H9 (cell line): ENCODE measurements at regions not wholly inside any gene's neighbourhood (a gene's known extent, or its start where the extent isn't known, plus 50 kb on each side); places are given as distances from the start of the nearest gene placed in this dataset.

Source experiments
- DNase-seq: peaks from one replicate; pipeline ENCODE4 v3.0.0-alpha.2; 2017
- H2AFZ ChIP-seq: one replicate; pipeline ENCODE4 v1.6.1; 2013; ENCODE audit warnings: mild to moderate bottlenecking, low read length, control low read depth, moderate library complexity
- H2AK5ac ChIP-seq: 2 replicates; pipeline ENCODE4 v1.6.1; 2013; ENCODE audit warnings: low read length, control low read depth, mixed read lengths; ENCODE audit not compliant: insufficient read length
- H2BK120ac ChIP-seq: one replicate; pipeline ENCODE4 v1.6.1; 2013; ENCODE audit warnings: low read depth, mild to moderate bottlenecking, low read length, control low read depth, inconsistent platforms; ENCODE audit not compliant: poor library complexity, severe bottlenecking
- H2BK12ac ChIP-seq: 2 replicates; pipeline ENCODE4 v1.6.1; 2013; ENCODE audit warnings: low read length, control low read depth, mixed read lengths, low read depth; ENCODE audit not compliant: insufficient read length
- H2BK15ac ChIP-seq: 2 replicates; pipeline ENCODE4 v1.6.1; 2013; ENCODE audit warnings: low read depth, low read length, control low read depth
- H2BK20ac ChIP-seq: one replicate; pipeline ENCODE4 v1.6.1; 2013; ENCODE audit warnings: low read depth, mild to moderate bottlenecking, low read length, control low read depth, inconsistent platforms; ENCODE audit not compliant: poor library complexity, severe bottlenecking
- H2BK5ac ChIP-seq: 2 replicates; pipeline ENCODE4 v1.6.1; 2013; ENCODE audit warnings: low read length, control low read depth, mixed read lengths; ENCODE audit not compliant: insufficient read length
- H3K14ac ChIP-seq: 2 replicates; pipeline ENCODE4 v1.6.1; 2013; ENCODE audit warnings: low read length, control low read depth; ENCODE audit not compliant: insufficient read depth
- H3K18ac ChIP-seq: 2 replicates; pipeline ENCODE4 v1.6.1; 2013; ENCODE audit warnings: low read depth, mild to moderate bottlenecking, mixed read lengths, low read length, control low read depth; ENCODE audit not compliant: insufficient read length
- H3K23ac ChIP-seq: 2 replicates; pipeline ENCODE4 v1.6.1; 2013; ENCODE audit warnings: low read length, control low read depth, mixed read lengths, low read depth; ENCODE audit not compliant: insufficient read length
- H3K23me2 ChIP-seq: 2 replicates; pipeline ENCODE4 v1.6.1; 2013; ENCODE audit warnings: low read depth, mild to moderate bottlenecking, mixed read lengths, low read length, control low read depth; ENCODE audit not compliant: insufficient read length, poor library complexity, severe bottlenecking
- H3K27ac ChIP-seq: 2 replicates; pipeline ENCODE4 v1.5.1; 2013; ENCODE audit warnings: low read length, control low read depth, mixed read lengths, low read depth; ENCODE audit not compliant: insufficient read length
- H3K27me3 ChIP-seq: 2 replicates; pipeline ENCODE4 v1.6.1; 2013; ENCODE audit warnings: low read length, control low read depth, inconsistent platforms; ENCODE audit not compliant: insufficient read depth
- H3K4ac ChIP-seq: 2 replicates; pipeline ENCODE4 v1.6.1; 2013; ENCODE audit warnings: low read depth, mild to moderate bottlenecking, control low read depth, inconsistent platforms, low read length, moderate library complexity
- H3K4me1 ChIP-seq: 2 replicates; pipeline ENCODE4 v1.6.1; 2013; ENCODE audit warnings: low read length, control low read depth, inconsistent platforms; ENCODE audit not compliant: insufficient read depth
- H3K4me2 ChIP-seq: 2 replicates; pipeline ENCODE4 v1.6.1; 2013; ENCODE audit warnings: low read length, control low read depth, mixed read lengths; ENCODE audit not compliant: insufficient read length, insufficient read depth
- H3K56ac ChIP-seq: 2 replicates; pipeline ENCODE4 v1.6.1; 2013; ENCODE audit warnings: low read depth, mild to moderate bottlenecking, mixed read lengths, low read length, control low read depth; ENCODE audit not compliant: insufficient read length
- H3K79me1 ChIP-seq: 2 replicates; pipeline ENCODE4 v1.6.1; 2013; ENCODE audit warnings: low read depth, mild to moderate bottlenecking, moderate library complexity, low read length, control low read depth, inconsistent platforms; ENCODE audit not compliant: insufficient read depth, poor library complexity, severe bottlenecking
- H3K79me2 ChIP-seq: 2 replicates; pipeline ENCODE4 v1.6.1; 2013; ENCODE audit warnings: low read length, control low read depth, inconsistent platforms; ENCODE audit not compliant: insufficient read depth
- H3K9ac ChIP-seq: 2 replicates; pipeline ENCODE4 v1.6.1; 2013; ENCODE audit warnings: low read length, control low read depth, mixed read lengths; ENCODE audit not compliant: insufficient read length; ENCODE audit errors: extremely low read depth
- H3K9me3 ChIP-seq: one replicate; pipeline ENCODE4 v1.6.1; 2013; ENCODE audit warnings: low read depth, low read length, inconsistent platforms; ENCODE audit not compliant: control insufficient read depth
- H3T11ph ChIP-seq: one replicate; pipeline ENCODE4 v1.6.1; 2013; ENCODE audit warnings: mild to moderate bottlenecking, low read length, control low read depth, inconsistent platforms
- H4K20me1 ChIP-seq: one replicate; pipeline ENCODE4 v1.6.1; 2013; ENCODE audit not compliant: control insufficient read depth, insufficient read length, insufficient read depth
- H4K5ac ChIP-seq: 2 replicates; pipeline ENCODE4 v1.6.1; 2013; ENCODE audit warnings: low read depth, mild to moderate bottlenecking, mixed read lengths, low read length, control low read depth; ENCODE audit not compliant: insufficient read length
- H4K8ac ChIP-seq: replicated peaks from 2 replicates; pipeline ENCODE4 v1.6.1; 2013; ENCODE audit warnings: low read length, control low read depth, mixed read lengths, low read depth; ENCODE audit not compliant: insufficient read length
- H4K91ac ChIP-seq: 2 replicates; pipeline ENCODE4 v1.6.1; 2013; ENCODE audit warnings: low read depth, mild to moderate bottlenecking, moderate library complexity, mixed read lengths, low read length, control low read depth; ENCODE audit not compliant: insufficient read length
- H3K27ac Mint-ChIP-seq, 3 experiments: 2 replicates in 2 of 3; 3 replicates in 1 of 3; pipeline ENCODE4 v1.8.0; 2020 to 2021; ENCODE audit warnings: mixed read lengths in 3 of 3, mild to moderate bottlenecking in 1 of 3, moderate library complexity in 1 of 3
- H3K27me3 Mint-ChIP-seq: 2 replicates; pipeline ENCODE4 v1.8.0; 2021; ENCODE audit warnings: low read depth, mild to moderate bottlenecking, moderate library complexity, mixed read lengths
- H3K36me3 Mint-ChIP-seq, 3 experiments: 2 replicates in 2 of 3; 3 replicates in 1 of 3; pipeline ENCODE4 v1.8.0; 2020 to 2021; ENCODE audit warnings: low read depth in 3 of 3, mixed read lengths in 3 of 3; ENCODE audit not compliant: insufficient read depth in 1 of 3
- H3K4me1 Mint-ChIP-seq, 2 experiments: 2 replicates each; pipeline ENCODE4 v1.8.0; 2020; ENCODE audit warnings: mixed read lengths in 2 of 2
- H3K4me3 Mint-ChIP-seq, 2 experiments: 2 replicates in 1 of 2; 3 replicates in 1 of 2; pipeline ENCODE4 v1.8.0; 2020 to 2021; ENCODE audit warnings: mild to moderate bottlenecking in 2 of 2, mixed read lengths in 2 of 2, moderate library complexity in 1 of 2
- H3K9me3 Mint-ChIP-seq, 2 experiments: 2 replicates in 1 of 2; 3 replicates in 1 of 2; pipeline ENCODE4 v1.8.0; 2020; ENCODE audit warnings: mild to moderate bottlenecking in 2 of 2, mixed read lengths in 2 of 2, moderate library complexity in 1 of 2
- CTCF ChIP-seq: fragments of 200-600 bp; sonication (generic); conservative IDR thresholded peaks from 3 replicates; pipeline ENCODE4 v1.8.0; 2021; ENCODE audit warnings: antibody characterized with exemption, mild to moderate bottlenecking
- WGBS: extraction: QIAGEN DNeasy Blood & Tissue Kit; methylation state at CpG from one replicate; pipeline ENCODE4 v1.1.7; 2013; ENCODE audit warnings: missing lambda C conversion rate, low lambda C conversion rate, mixed read lengths; ENCODE audit not compliant: insufficient read length; ENCODE audit errors: extremely low coverage; 5-methylcytosine and 5-hydroxymethylcytosine counted together

- H3K23me2 ChIP-seq = peaks cover 14% of the 10 kb centered on the region
- H2BK12ac ChIP-seq = no peak overlapping the region
- no peak overlapping the region for H2BK15ac ChIP-seq
- Mint-ChIP-seq H3K4me3 (no peak overlapping the region), H3K9me3 (no peaks in the 10 kb centered on the region), H3K4me1 (peaks cover 53 to 70% of the 10 kb centered on the region in 2 experiments), H3K36me3 (peaks cover 0 to 5% (median 5%) of the 10 kb centered on the region in 3 experiments; a peak in 3 of 7 replicates), H3K27me3 (no peaks in the 10 kb centered on the region; the same call in 1 of the 2 replicates), H3K27ac (peak overlapping the region in 2 of 3 experiments; percentile 53 to 57; a peak in 2 of 7 replicates)
- H3K27me3 ChIP-seq = no peaks in the 10 kb centered on the region
- no peak overlapping the region for H3T11ph ChIP-seq
- no peak for TF ChIP-seq CTCF
- H2BK120ac ChIP-seq = no peak overlapping the region
- no CpG with 5 or more reads among the region's 16 CpGs for whole genome bisulfite sequencing
- H4K91ac ChIP-seq = no peak overlapping the region
- no peak overlapping the region for H2BK5ac ChIP-seq
- no peak overlapping the region for H3K4me2 ChIP-seq
- no peak overlapping the region for H2AFZ ChIP-seq
- peaks cover 1% of the 10 kb centered on the region for H4K20me1 ChIP-seq
- no peaks in the 10 kb centered on the region for H3K9me3 ChIP-seq
- H3K23ac ChIP-seq = no peak overlapping the region
- H2AK5ac ChIP-seq = no peak overlapping the region
- no peak overlapping the region for H3K27ac ChIP-seq
- H3K9ac ChIP-seq = no peak overlapping the region
- no peak overlapping the region for H4K8ac ChIP-seq
- H3K14ac ChIP-seq = no peak overlapping the region
- H3K56ac ChIP-seq = no peak overlapping the region
- no peak overlapping the region for H4K5ac ChIP-seq
- no peak for DNase-seq
- H3K4me1 ChIP-seq = peaks cover 9% of the 10 kb centered on the region; the same call in 1 of the 2 replicates
- peaks cover 13% of the 10 kb centered on the region; the same call in 1 of the 2 replicates for H3K79me2 ChIP-seq
- H3K4ac ChIP-seq = no peak overlapping the region
- H3K79me1 ChIP-seq = peaks cover 14% of the 10 kb centered on the region
- no peak overlapping the region for H2BK20ac ChIP-seq
- H3K18ac ChIP-seq = no peak overlapping the region
Observed at GRCh38 chr17:77455891-77456260, 315.1 kb downstream of the SEC14L1 start.
